ENCODE measurements at regions not wholly inside any gene's neighbourhood (a gene's known extent, or its start where the extent isn't known, plus 50 kb on each side); places are given as distances from the start of the nearest gene placed in this dataset.

GRCh38 chr20:10763112-10763511 is 89.3 kb upstream of the JAG1 start:
- intact Hi-C loops (cut with DNase I): no loop called here
- no peak for DNase-seq (ENCODE audit: low spot score)

- DNase-seq (ENCODE audit: low spot score): no peak
- intact Hi-C loops (cut with DNase I): no loop called here
Measured at GRCh38 chr20:10769700-10770099, 95.9 kb upstream of the JAG1 start.

- DNase-seq (ENCODE audit: low spot score): no peak
- intact Hi-C loops (cut with DNase I): no loop called here
Measured at GRCh38 chr20:10770753-10771152, 97.0 kb upstream of the JAG1 start.

GRCh38 chr20:10771435-10772140 is 97.8 kb upstream of the JAG1 start:
- no peak for DNase-seq (ENCODE audit: low spot score)
- intact Hi-C loops (cut with DNase I): no loop called here

GRCh38 chr20:10774357-10774943 is 100.7 kb upstream of the JAG1 start:
- intact Hi-C loops (cut with DNase I): no loop called here
- no peak for DNase-seq (ENCODE audit: low spot score)

GRCh38 chr20:10777710-10778109 is 103.9 kb upstream of the JAG1 start:
- DNase-seq (ENCODE audit: low spot score): no peak
- intact Hi-C loops (cut with DNase I): no loop called here

GRCh38 chr20:10779911-10780310 is 106.1 kb upstream of the JAG1 start:
- intact Hi-C loops (cut with DNase I): no loop called here
- DNase-seq (ENCODE audit: low spot score): no peak

- intact Hi-C loops (cut with DNase I): no loop called here
- no peak for DNase-seq (ENCODE audit: low spot score)
Measured at GRCh38 chr20:10780901-10781300, 107.1 kb upstream of the JAG1 start.

- intact Hi-C loops (cut with DNase I): no loop called here
Measured at GRCh38 chr20:10781526-10781925, 107.7 kb upstream of the JAG1 start.

GRCh38 chr20:10783707-10784553 is 110.1 kb upstream of the JAG1 start:
- no peak for DNase-seq (ENCODE audit: low spot score)
- intact Hi-C loops (cut with DNase I): no loop called here

More at GRCh38 chr20:10781526-10781925, 107.7 kb upstream of the JAG1 start:
- no peak for DNase-seq (ENCODE audit: low spot score)

- intact Hi-C loops (cut with DNase I): no loop called here
- DNase-seq (ENCODE audit: low spot score): no peak
Measured at GRCh38 chr20:10784554-10785183, 110.9 kb upstream of the JAG1 start.

GRCh38 chr20:10786678-10787077 is 112.9 kb upstream of the JAG1 start:
- intact Hi-C loops (cut with DNase I): no loop called here

GRCh38 chr20:10788055-10788454 is 114.3 kb upstream of the JAG1 start:
- intact Hi-C loops (cut with DNase I): no loop called here
- DNase-seq (ENCODE audit: low spot score): no peak

More at GRCh38 chr20:10786678-10787077, 112.9 kb upstream of the JAG1 start:
- DNase-seq (ENCODE audit: low spot score): no peak

- intact Hi-C loops (cut with DNase I): no loop called here
- DNase-seq (ENCODE audit: low spot score): no peak
Measured at GRCh38 chr20:10788877-10789276, 115.1 kb upstream of the JAG1 start.

GRCh38 chr20:10789386-10789785 is 115.6 kb upstream of the JAG1 start:
- intact Hi-C loops (cut with DNase I): no loop called here
- DNase-seq (ENCODE audit: low spot score): no peak

- intact Hi-C loops (cut with DNase I): no loop called here
- no peak for DNase-seq (ENCODE audit: low spot score)
Measured at GRCh38 chr20:10790013-10790412, 116.2 kb upstream of the JAG1 start.

GRCh38 chr20:10792291-10792690 is 118.5 kb upstream of the JAG1 start:
- no peak for DNase-seq (ENCODE audit: low spot score)
- intact Hi-C loops (cut with DNase I): no loop called here

GRCh38 chr20:10793766-10794165 is 120.0 kb upstream of the JAG1 start:
- intact Hi-C loops (cut with DNase I): no loop called here
- DNase-seq (ENCODE audit: low spot score): no peak

GRCh38 chr20:10794765-10795164 is 121.0 kb upstream of the JAG1 start:
- intact Hi-C loops (cut with DNase I): no loop called here
- no peak for DNase-seq (ENCODE audit: low spot score)
